ENCODE measurements at regions not wholly inside any gene's neighbourhood (a gene's known extent, or its start where the extent isn't known, plus 50 kb on each side); places are given as distances from the start of the nearest gene placed in this dataset.

GRCh38 chr17:79349506-79350400 is 261.1 kb downstream of the RBFOX3 start:
- WGBS, 2 donors, result 57 to 59% methylated on average over 12 to 22 of the region's 22 CpGs
- peaks cover 0 to 16% of the 10 kb centered on the region in 2 donors for H3K27me3 ChIP-seq
- TF ChIP-seq POLR2A (IDR thresholded peaks at IDR 0.05), result no peak
- TF ChIP-seq CTCF (IDR thresholded peaks at IDR 0.05), result no peak
- no peaks in the 10 kb centered on the region for H3K36me3 ChIP-seq (replicated peaks in 1 of 2; ENCODE audit: insufficient read depth in 1 of 2, low read depth in 2 of 2)
- no peak overlapping the region for H3K27ac ChIP-seq
- no peaks in the 10 kb centered on the region for H3K4me1 ChIP-seq
- H3K9me3 ChIP-seq, result no peaks in the 10 kb centered on the region
- H3K4me3 ChIP-seq, result no peak overlapping the region
- no peak for DNase-seq
- intact Hi-C loops (cut with DNase I), result no loop called here
- ATAC-seq, result no peak

- H3K9me3 ChIP-seq, result no peaks in the 10 kb centered on the region
- TF ChIP-seq POLR2A (IDR thresholded peaks at IDR 0.05) (no peak), CTCF (IDR thresholded peaks at IDR 0.05) (no peak)
- no peaks in the 10 kb centered on the region for H3K4me1 ChIP-seq
- 52 to 66% methylated on average over 9 of the region's 9 CpGs for WGBS, 2 donors
- intact Hi-C loops (cut with DNase I), result no loop called here
- no peak overlapping the region for H3K27ac ChIP-seq
- no peak overlapping the region for H3K4me3 ChIP-seq
- no peak for DNase-seq
- ATAC-seq, result no peak
- H3K36me3 ChIP-seq (replicated peaks in 1 of 2; ENCODE audit: insufficient read depth in 1 of 2, low read depth in 2 of 2), result no peaks in the 10 kb centered on the region
- H3K27me3 ChIP-seq, result no peaks in the 10 kb centered on the region
Observed at GRCh38 chr17:79342376-79342775, 267.8 kb downstream of the ENGASE start.

- DNase-seq, result no peak
- TF ChIP-seq CTCF (IDR thresholded peaks at IDR 0.05), result no peak
- no peak for TF ChIP-seq POLR2A (IDR thresholded peaks at IDR 0.05)
- H3K4me1 ChIP-seq, result no peaks in the 10 kb centered on the region
- H3K9me3 ChIP-seq, result no peaks in the 10 kb centered on the region
- no peak for ATAC-seq
- H3K4me3 ChIP-seq, result no peak overlapping the region
- no peak overlapping the region for H3K27ac ChIP-seq
- no peaks in the 10 kb centered on the region for H3K36me3 ChIP-seq (replicated peaks in 1 of 2; ENCODE audit: insufficient read depth in 1 of 2, low read depth in 2 of 2)
- WGBS, 2 donors, result 57 to 58% methylated on average over 7 to 8 of the region's 8 CpGs
- no peaks in the 10 kb centered on the region for H3K27me3 ChIP-seq
- intact Hi-C loops (cut with DNase I), result no loop called here
Observed at GRCh38 chr17:79341816-79342215, 267.2 kb downstream of the ENGASE start.

- DNase-seq (no peak), ATAC-seq (no peak)
- H3K36me3 ChIP-seq (replicated peaks in 1 of 2; ENCODE audit: insufficient read depth in 1 of 2, low read depth in 2 of 2), result no peaks in the 10 kb centered on the region
- TF ChIP-seq CTCF (IDR thresholded peaks at IDR 0.05) (no peak), POLR2A (IDR thresholded peaks at IDR 0.05) (no peak)
- 50 to 54% methylated on average over 7 to 8 of the region's 8 CpGs for WGBS, 2 donors
- H3K4me3 ChIP-seq, result no peak overlapping the region
- H3K4me1 ChIP-seq, result no peaks in the 10 kb centered on the region
- H3K27me3 ChIP-seq, result no peaks in the 10 kb centered on the region
- no peak overlapping the region for H3K27ac ChIP-seq
- intact Hi-C loops (cut with DNase I), result no loop called here
- no peaks in the 10 kb centered on the region for H3K9me3 ChIP-seq
Observed at GRCh38 chr17:79341222-79341780, 266.7 kb downstream of the ENGASE start.

Data from body of pancreas (tissue), 4 donors.